Loucy (cell line): ENCODE measurements at regions not wholly inside any gene's neighbourhood (a gene's known extent, or its start where the extent isn't known, plus 50 kb on each side); places are given as distances from the start of the nearest gene placed in this dataset.

Experiments
- EZH2phosphoT487 ChIP-seq: fragments of 200-600 bp; IDR thresholded peaks from 2 replicates; pipeline ENCODE4 v1.6.1; 2018; ENCODE audit warnings: antibody characterized with exemption, mild to moderate bottlenecking, moderate library complexity, borderline replicate concordance
- TF ChIP-seq, protein P1 (sequence below): fragments of 200-600 bp; sonication (generic); conservative IDR thresholded peaks from 2 replicates; pipeline ENCODE4 v1.5.1; 2014; ENCODE audit warnings: mild to moderate bottlenecking, antibody characterized with exemption, low read length

DNA sequence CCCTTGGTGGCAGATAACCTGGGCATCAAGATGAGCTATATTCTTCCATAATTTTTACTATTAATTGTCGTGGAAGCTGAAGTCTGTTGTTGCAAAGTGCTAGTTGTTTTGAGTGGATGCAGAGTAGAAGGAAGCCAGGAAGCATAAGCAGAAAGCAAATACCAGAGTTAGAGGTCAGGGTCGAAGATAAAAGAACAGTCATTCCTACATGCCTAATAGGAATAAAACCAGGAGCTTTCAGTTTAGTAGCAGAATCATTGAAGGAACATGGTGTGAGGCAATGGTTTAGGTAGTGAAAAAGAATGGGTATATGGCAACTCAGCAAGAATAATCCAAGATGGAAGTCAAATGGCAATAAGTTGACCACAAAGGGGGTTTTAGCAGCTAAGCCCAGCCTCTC lies 121.6 kb upstream of the FST start:
- TF ChIP-seq, protein P1, sequence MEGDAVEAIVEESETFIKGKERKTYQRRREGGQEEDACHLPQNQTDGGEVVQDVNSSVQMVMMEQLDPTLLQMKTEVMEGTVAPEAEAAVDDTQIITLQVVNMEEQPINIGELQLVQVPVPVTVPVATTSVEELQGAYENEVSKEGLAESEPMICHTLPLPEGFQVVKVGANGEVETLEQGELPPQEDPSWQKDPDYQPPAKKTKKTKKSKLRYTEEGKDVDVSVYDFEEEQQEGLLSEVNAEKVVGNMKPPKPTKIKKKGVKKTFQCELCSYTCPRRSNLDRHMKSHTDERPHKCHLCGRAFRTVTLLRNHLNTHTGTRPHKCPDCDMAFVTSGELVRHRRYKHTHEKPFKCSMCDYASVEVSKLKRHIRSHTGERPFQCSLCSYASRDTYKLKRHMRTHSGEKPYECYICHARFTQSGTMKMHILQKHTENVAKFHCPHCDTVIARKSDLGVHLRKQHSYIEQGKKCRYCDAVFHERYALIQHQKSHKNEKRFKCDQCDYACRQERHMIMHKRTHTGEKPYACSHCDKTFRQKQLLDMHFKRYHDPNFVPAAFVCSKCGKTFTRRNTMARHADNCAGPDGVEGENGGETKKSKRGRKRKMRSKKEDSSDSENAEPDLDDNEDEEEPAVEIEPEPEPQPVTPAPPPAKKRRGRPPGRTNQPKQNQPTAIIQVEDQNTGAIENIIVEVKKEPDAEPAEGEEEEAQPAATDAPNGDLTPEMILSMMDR = no peak
- TF ChIP-seq EZH2phosphoT487 = no peak
